Parathyroid adenoma (tissue), 2 donors: ENCODE measurements at regions not wholly inside any gene's neighbourhood (a gene's known extent, or its start where the extent isn't known, plus 50 kb on each side); places are given as distances from the start of the nearest gene placed in this dataset.

ENCODE experiments used
- H2AFZ ChIP-seq: fragments of 300-600 bp; sonication (generic); one replicate; pipeline ENCODE4 v1.7.0; 2017; ENCODE audit warnings: antibody characterized with exemption, mild to moderate bottlenecking
- H3K27ac ChIP-seq: fragments of 300-600 bp; sonication (generic); one replicate; pipeline ENCODE4 v1.7.0; 2017
- H3K27me3 ChIP-seq: fragments of 300-600 bp; sonication (generic); one replicate; pipeline ENCODE4 v1.7.0; 2017; ENCODE audit warnings: low read length; ENCODE audit not compliant: control insufficient read depth, insufficient read depth
- H3K36me3 ChIP-seq: fragments of 300-600 bp; sonication (generic); one replicate; pipeline ENCODE4 v1.7.0; 2017; ENCODE audit warnings: low read length; ENCODE audit not compliant: control insufficient read depth, insufficient read depth
- H3K4me1 ChIP-seq: fragments of 300-600 bp; sonication (generic); one replicate; pipeline ENCODE4 v1.7.0; 2017; ENCODE audit warnings: control low read depth
- H3K4me2 ChIP-seq: fragments of 300-600 bp; sonication (generic); one replicate; pipeline ENCODE4 v1.7.0; 2017; ENCODE audit warnings: low read length
- H3K4me3 ChIP-seq: fragments of 300-600 bp; sonication (generic); one replicate; pipeline ENCODE4 v1.7.0; 2017; ENCODE audit warnings: low read depth, low read length
- H3K79me2 ChIP-seq: fragments of 300-600 bp; sonication (generic); one replicate; pipeline ENCODE4 v1.7.0; 2017; ENCODE audit warnings: control low read depth
- H3K9ac ChIP-seq: fragments of 300-600 bp; sonication (generic); one replicate; pipeline ENCODE4 v1.7.0; 2017; ENCODE audit warnings: mild to moderate bottlenecking
- H3K9me3 ChIP-seq: fragments of 300-600 bp; sonication (generic); one replicate; pipeline ENCODE4 v1.7.0; 2017; ENCODE audit warnings: low read length; ENCODE audit not compliant: control insufficient read depth
- TF ChIP-seq, protein P1 (sequence below): fragments of 300-600 bp; sonication (generic); IDR thresholded peaks from one replicate; pipeline ENCODE4 v1.7.0; 2017; ENCODE audit warnings: antibody characterized with exemption, mild to moderate bottlenecking
- donor health status: primary hyperparathyroidism.

DNA sequence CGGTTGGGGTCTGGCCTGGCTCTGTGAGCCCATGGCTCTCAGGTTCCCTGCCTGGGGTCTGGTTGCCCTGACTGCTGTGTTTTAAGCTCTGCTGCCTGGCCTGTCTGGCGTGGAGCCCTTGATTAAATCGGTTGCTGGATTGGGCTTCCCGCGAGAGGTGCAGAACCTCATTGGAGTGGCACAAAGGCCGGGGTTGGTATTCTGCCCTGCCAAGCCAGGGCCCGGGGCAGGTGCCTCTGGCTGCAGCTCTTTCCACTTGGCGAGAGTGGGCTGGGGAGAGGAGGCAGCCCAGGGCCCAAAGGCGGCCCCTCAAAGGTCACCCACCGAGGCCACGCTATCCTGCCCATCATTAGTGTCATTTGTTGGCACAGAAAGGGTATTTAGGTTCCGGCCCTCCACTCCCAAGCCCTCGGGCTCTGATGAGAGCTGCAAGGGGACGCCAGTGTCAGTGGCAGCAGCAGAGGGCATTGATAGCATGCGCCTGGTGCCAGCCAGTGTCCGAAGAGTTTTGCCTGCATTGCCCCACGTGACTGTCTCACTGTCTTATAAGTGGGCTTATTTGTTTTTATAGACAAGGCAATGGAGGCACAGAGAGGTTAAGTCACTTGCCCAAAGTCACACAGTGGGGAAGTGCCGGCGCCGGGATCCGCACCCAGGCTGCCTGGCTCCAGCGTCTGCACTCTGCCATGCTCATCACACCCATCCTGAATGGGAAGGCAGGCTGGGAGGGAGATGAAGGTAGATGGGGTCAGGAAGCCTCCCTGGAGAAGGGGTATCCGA is 68.0 kb upstream of the CIBAR2 start:
- Histone ChIP-seq H3K4me1 (no peaks in the 10 kb centered on the region), H3K4me2 (no peak overlapping the region), H3K9ac (no peak overlapping the region), H3K9me3 (no peaks in the 10 kb centered on the region), H3K27ac (no peak overlapping the region), H2AFZ (no peak overlapping the region), H3K36me3 (no peaks in the 10 kb centered on the region), H3K79me2 (peaks cover 74% of the 10 kb centered on the region), H3K27me3 (no peaks in the 10 kb centered on the region), H3K4me3 (no peak overlapping the region)
- TF ChIP-seq, protein P1, sequence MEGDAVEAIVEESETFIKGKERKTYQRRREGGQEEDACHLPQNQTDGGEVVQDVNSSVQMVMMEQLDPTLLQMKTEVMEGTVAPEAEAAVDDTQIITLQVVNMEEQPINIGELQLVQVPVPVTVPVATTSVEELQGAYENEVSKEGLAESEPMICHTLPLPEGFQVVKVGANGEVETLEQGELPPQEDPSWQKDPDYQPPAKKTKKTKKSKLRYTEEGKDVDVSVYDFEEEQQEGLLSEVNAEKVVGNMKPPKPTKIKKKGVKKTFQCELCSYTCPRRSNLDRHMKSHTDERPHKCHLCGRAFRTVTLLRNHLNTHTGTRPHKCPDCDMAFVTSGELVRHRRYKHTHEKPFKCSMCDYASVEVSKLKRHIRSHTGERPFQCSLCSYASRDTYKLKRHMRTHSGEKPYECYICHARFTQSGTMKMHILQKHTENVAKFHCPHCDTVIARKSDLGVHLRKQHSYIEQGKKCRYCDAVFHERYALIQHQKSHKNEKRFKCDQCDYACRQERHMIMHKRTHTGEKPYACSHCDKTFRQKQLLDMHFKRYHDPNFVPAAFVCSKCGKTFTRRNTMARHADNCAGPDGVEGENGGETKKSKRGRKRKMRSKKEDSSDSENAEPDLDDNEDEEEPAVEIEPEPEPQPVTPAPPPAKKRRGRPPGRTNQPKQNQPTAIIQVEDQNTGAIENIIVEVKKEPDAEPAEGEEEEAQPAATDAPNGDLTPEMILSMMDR: no peak

DNA sequence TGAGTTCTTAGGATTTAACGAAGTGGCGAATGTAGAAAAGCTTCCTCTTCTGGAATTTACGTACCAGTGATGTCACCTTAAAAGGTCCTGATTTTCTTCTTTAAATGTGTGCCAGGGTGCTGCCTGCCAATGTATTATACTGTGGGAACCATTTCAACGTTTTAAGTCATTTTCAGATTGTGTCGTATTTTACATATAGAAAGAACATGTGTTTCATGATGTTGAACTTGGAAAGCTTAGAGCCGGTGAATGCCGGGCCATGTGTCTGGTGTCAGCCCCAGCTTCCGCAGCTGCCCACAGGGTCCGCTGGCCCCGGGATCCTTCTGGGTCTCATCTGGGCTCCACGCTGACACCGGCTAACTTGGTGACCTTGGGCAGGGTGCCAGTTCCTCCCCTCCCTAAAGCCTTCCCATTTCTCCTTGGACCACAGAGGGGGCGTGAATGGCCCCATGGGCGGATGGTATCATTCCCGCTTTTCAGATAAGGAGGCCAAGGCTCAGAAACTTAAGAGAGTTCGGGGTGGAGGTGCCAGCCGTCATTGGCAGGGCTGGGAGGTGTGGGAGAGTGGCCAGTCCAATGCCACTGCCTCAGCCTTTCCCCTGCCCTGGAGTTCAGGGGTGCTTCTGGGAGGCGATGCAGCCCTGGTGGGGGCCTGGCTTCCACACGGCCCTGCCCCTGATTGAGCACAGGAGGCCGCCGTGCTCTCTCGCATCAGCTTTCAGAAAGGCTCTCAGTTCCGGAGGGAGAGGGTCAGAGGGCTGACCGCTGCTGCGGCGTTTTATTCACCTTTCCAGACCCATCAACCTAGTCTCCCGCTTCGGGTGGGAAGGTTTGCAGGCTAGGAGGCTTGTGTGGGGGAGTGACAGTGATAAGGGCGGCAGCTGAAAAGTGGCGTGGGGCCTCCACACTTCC is 68.8 kb upstream of the CIBAR2 start:
- no peaks in the 10 kb centered on the region for H3K36me3 ChIP-seq
- H3K4me3 ChIP-seq: no peak overlapping the region
- no peak overlapping the region for H3K9ac ChIP-seq
- no peaks in the 10 kb centered on the region for H3K4me1 ChIP-seq
- peaks cover 69% of the 10 kb centered on the region for H3K79me2 ChIP-seq
- no peak overlapping the region for H2AFZ ChIP-seq
- H3K9me3 ChIP-seq: no peaks in the 10 kb centered on the region
- TF ChIP-seq, protein P1: no peak
- no peak overlapping the region for H3K27ac ChIP-seq
- no peaks in the 10 kb centered on the region for H3K27me3 ChIP-seq
- no peak overlapping the region for H3K4me2 ChIP-seq

DNA sequence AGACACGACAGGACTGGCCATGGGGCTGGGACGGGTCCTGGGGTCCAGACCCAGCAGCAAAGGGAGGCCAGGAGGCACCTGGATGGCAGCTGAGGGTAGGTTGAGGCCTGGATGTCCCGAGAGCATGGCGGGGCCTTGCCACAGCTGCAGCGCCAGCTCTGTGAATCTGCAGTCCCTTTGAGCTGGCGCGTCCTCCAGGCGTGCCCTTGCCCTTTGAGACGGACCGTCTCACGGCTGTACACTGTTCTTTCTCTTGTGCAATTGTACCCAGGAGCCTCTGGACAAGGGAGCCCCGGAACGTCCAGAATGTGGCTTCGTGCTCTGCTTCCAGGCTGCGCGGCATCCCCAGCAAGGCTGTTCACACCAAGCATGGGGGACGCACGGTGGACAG is 69.5 kb upstream of the CIBAR2 start:
- Histone ChIP-seq H3K9me3 (no peaks in the 10 kb centered on the region), H2AFZ (no peak overlapping the region), H3K4me3 (no peak overlapping the region), H3K4me2 (no peak overlapping the region), H3K9ac (no peak overlapping the region), H3K27me3 (no peaks in the 10 kb centered on the region), H3K4me1 (peaks cover 5% of the 10 kb centered on the region), H3K79me2 (peaks cover 65% of the 10 kb centered on the region), H3K36me3 (no peaks in the 10 kb centered on the region), H3K27ac (no peak overlapping the region)
- TF ChIP-seq, protein P1: no peak

DNA sequence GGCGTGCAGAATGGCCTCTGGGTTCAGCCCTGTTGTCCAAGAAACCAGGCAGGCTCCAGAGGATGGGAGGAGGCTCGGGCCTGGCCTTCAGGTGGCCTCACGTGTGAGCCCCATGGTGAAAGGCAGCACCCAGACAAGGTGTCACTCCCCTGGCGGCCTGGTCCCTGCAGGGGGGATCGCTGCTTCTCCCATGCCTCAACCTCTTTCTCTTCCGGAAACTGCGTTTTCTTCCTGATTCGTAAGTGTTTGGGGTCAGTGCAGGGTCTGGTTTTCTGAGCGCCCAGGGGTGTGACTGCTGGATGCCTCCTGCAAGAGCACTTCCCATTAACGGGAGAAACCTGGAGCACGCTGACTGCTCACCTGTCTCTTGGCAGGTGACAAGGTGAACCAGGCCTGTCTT is 70.0 kb upstream of the CIBAR2 start:
- no peaks in the 10 kb centered on the region for H3K36me3 ChIP-seq

More for the DNA sequence above, 70.0 kb upstream of the CIBAR2 start:
- no peak overlapping the region for H2AFZ ChIP-seq
- H3K4me3 ChIP-seq: no peak overlapping the region
- no peak overlapping the region for H3K27ac ChIP-seq
- no peaks in the 10 kb centered on the region for H3K9me3 ChIP-seq
- peaks cover 10% of the 10 kb centered on the region for H3K4me1 ChIP-seq
- TF ChIP-seq, protein P1: no peak
- no peak overlapping the region for H3K9ac ChIP-seq
- H3K4me2 ChIP-seq: no peak overlapping the region
- no peaks in the 10 kb centered on the region for H3K27me3 ChIP-seq
- peaks cover 60% of the 10 kb centered on the region for H3K79me2 ChIP-seq
